Spleen (tissue), 11 donors: ENCODE measurements at regions not wholly inside any gene's neighbourhood (a gene's known extent, or its start where the extent isn't known, plus 50 kb on each side); places are given as distances from the start of the nearest gene placed in this dataset.
A peak's percentile ranks its signal among the peaks of the same experiment; 100 is the strongest.
"Not testable (repeated sequence)": the region's sequence is repeated elsewhere in the genome, so short reads cannot be mapped to it uniquely, and the experiment has no call there.

Source experiments
- DNase-seq: peaks from one replicate; pipeline ENCODE4 v3.0.0-alpha.2; 2020
- H3K27ac ChIP-seq, 8 donors: fragments of 200-600 bp; sonication (generic) in 7 of 8; 1 replicate in 4 of 8; 2 replicates in 4 of 8; pipeline versions ENCODE4 v1.5.0 to v1.8.0; 2016 to 2021; ENCODE audit warnings: inconsistent platforms in 4 of 8, mild to moderate bottlenecking in 4 of 8, moderate library complexity in 1 of 8
- H3K27me3 ChIP-seq, 7 donors: fragments of 200-600 bp; sonication (generic) in 6 of 7; replicated peaks in 1 of 7; 1 replicate in 4 of 7; 2 replicates in 3 of 7; pipeline versions ENCODE4 v1.5.0 to v1.8.0; 2016 to 2021; ENCODE audit warnings: inconsistent platforms in 3 of 7, mild to moderate bottlenecking in 1 of 7
- H3K36me3 ChIP-seq, 6 donors: fragments of 200-600 bp; sonication (generic) in 5 of 6; 1 replicate in 4 of 6; 2 replicates in 2 of 6; pipeline versions ENCODE4 v1.5.0 to v1.8.0; 2016 to 2021; ENCODE audit warnings: inconsistent platforms in 2 of 6
- H3K4me1 ChIP-seq, 6 donors: fragments of 200-600 bp; sonication (generic) in 5 of 6; 1 replicate in 3 of 6; 2 replicates in 3 of 6; pipeline versions ENCODE4 v1.5.0 to v1.8.0; 2016 to 2021; ENCODE audit warnings: inconsistent platforms in 3 of 6
- H3K4me3 ChIP-seq, 8 donors: fragments of 200-600 bp; sonication (generic) in 7 of 8; 1 replicate in 4 of 8; 2 replicates in 4 of 8; pipeline versions ENCODE4 v1.5.0 to v1.8.0; 2016 to 2021; ENCODE audit warnings: inconsistent platforms in 4 of 8, mild to moderate bottlenecking in 4 of 8, moderate library complexity in 2 of 8
- H3K9me3 ChIP-seq, 8 donors: fragments of 200-600 bp; sonication (generic) in 7 of 8; 1 replicate in 4 of 8; 2 replicates in 4 of 8; pipeline versions ENCODE4 v1.5.0 to v1.8.0; 2016 to 2021; ENCODE audit warnings: inconsistent platforms in 4 of 8
- CTCF ChIP-seq, 11 experiments: fragments of 200-600 bp in 7 of 11; fragments of 450-650 bp in 4 of 11; sonication (generic) in 4 of 11; IDR thresholded peaks in 8 of 11; conservative IDR thresholded peaks in 3 of 11; 1 replicate in 7 of 11; 2 replicates in 4 of 11; pipeline versions ENCODE4 v1.4.0 to v1.8.0; 2016 to 2021; ENCODE audit warnings: antibody characterized with exemption in 11 of 11, inconsistent platforms in 4 of 11, mild to moderate bottlenecking in 1 of 11
- POLR2AphosphoS5 ChIP-seq, 3 donors: sonication (generic); formaldehyde crosslinking; IDR thresholded peaks; one replicate each; pipeline ENCODE4 v1.5.1; 2017; ENCODE audit warnings: antibody characterized with exemption in 3 of 3
- WGBS, 5 donors: extraction: QIAGEN DNeasy Blood & Tissue Kit in 3 of 5; methylation state at CpG; one replicate each; pipeline versions ENCODE4 v1.1.5 to v1.1.7; 2013 to 2018; 5-methylcytosine and 5-hydroxymethylcytosine counted together
- intact Hi-C: fragments of 100-400 bp; cut with DNase I; formaldehyde crosslinking; loops from one replicate; pipeline ENCODE4 v1.15.0; 2023; ENCODE audit warnings: low total_unique reads
- donor health status: healthy with polysubstance abuse.
- donor health status: DM: no; HTN: no; CAD: no; lungs with moderate emphysema.
- donor health status: DM: no; HTN: no; CAD: no.
- donor health status: Bipolar disorder and iron deficiency.
- donor health status: healthy.
- donor health status: DM: no; HTN: no; CAD: no.
- donor health status: DM: yes; HTN: yes; CAD: no.

DNA sequence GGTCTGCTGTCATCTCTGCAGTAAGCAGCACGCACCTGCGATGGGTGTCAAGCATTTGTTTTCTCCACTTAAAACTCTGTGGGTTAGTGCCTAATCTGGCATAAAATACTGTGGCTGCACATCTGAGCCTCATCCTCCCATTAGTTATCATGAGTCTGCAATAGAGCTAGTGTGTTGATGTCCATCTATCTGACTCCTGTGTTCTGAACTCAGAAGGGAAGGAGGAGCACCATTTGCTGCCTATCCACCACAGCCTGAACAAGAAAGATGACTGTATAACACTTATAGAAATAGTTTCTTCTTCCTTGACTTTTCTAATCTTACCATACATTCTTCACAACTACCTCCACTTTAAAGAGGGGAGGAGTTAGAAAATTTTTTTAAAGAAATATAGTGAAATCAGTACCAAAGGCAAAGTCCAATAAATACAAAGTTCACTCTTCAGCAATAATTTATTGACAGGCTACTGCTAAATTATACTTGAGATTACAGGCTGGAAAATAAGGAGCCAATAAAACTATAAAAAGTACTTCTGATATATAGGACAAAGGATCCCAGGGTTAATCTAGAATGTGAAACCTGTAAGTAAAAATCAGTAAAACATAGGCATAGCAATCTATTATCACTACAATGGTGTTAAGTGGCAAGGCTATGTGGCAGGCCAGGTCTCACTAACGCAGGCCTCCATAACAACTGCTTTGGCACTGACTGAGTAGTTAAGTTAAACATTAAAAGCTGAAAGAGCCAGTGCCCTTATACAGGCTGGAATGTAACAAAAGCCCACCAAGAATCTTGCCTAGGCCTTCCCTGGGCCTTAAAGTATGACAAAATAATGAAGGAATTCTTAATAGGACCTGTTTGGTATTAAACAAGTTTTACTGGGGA lies 70.2 kb downstream of the LGALS9C start:
- H3K27me3 ChIP-seq, intact Hi-C loops, DNase-seq, H3K9me3 ChIP-seq, H3K27ac ChIP-seq, H3K4me3 ChIP-seq, H3K4me1 ChIP-seq, H3K36me3 ChIP-seq: not testable (repeated sequence)
- 89 to 100% (median 97%) methylated on average over 2 to 3 of the region's 3 CpGs; no CpG with 5 or more reads in 1 of the 5 donors for WGBS, 5 donors

GRCh38 chr17:18557086-18557485 lies 80.5 kb downstream of the LGALS9C start:
- H3K27me3 ChIP-seq, H3K27ac ChIP-seq, H3K4me1 ChIP-seq, intact Hi-C loops, DNase-seq, H3K4me3 ChIP-seq, H3K36me3 ChIP-seq, H3K9me3 ChIP-seq: not testable (repeated sequence)
- 70 to 87% (median 84%) methylated on average over 2 to 4 of the region's 4 CpGs for WGBS, 5 donors

- DNase-seq = peak; percentile 73
- peak in 1 of 3 donors; percentile 58 for TF ChIP-seq POLR2AphosphoS5 (IDR thresholded peaks at IDR 0.05)
- WGBS, 5 donors = 58 to 77% (median 61%) methylated on average over 10 to 14 of the region's 16 CpGs
- H3K36me3 ChIP-seq, intact Hi-C loops, H3K9me3 ChIP-seq, H3K27ac ChIP-seq, H3K27me3 ChIP-seq: not testable (repeated sequence)
- Histone ChIP-seq H3K4me1 (peaks cover 0 to 16% (median 0%) of the 10 kb centered on the region in 6 donors), H3K4me3 (peak overlapping the region in 1 of 8 donors; percentile 37)
Measured at GRCh38 chr17:18563381-18564098, 80.7 kb downstream of the TBC1D28 start.

DNA sequence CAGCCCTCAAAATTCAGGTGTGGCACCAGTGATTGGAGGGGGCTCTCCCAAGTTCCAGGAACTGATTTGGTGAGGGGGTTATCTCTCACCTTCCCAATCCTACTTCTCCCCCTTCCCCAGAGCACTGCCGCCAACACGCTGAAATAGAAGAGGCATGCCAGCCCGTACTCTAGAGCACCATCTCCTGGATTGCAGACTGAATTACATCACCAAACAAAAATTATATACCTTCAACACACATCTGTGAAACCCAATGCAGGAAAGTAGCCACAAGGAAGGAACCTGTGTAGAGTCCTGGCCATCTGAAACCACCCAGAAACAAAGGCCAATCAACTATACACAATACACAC lies 80.1 kb downstream of the TBC1D28 start:
- H3K27ac ChIP-seq, H3K36me3 ChIP-seq, intact Hi-C loops, H3K27me3 ChIP-seq, DNase-seq, H3K9me3 ChIP-seq: not testable (repeated sequence)
- Histone ChIP-seq H3K4me3 (peak overlapping the region in 1 of 8 donors; percentile 37), H3K4me1 (peaks cover 0 to 16% (median 0%) of the 10 kb centered on the region in 6 donors)
- WGBS, 5 donors = 4 to 33% (median 7%) methylated on average over 3 of the region's 3 CpGs
- TF ChIP-seq CTCF (IDR thresholded peaks at IDR 0.05 in 8 of 11, conservative IDR thresholded peaks at IDR 0.05 in 3 of 11) = peak in 10 of 11 experiments; percentile 16 to 67 (median 56)

- DNase-seq, H3K9me3 ChIP-seq, H3K27ac ChIP-seq, intact Hi-C loops, H3K4me3 ChIP-seq, H3K36me3 ChIP-seq, H3K27me3 ChIP-seq: not testable (repeated sequence)
- peaks cover 0 to 13% (median 0%) of the 10 kb centered on the region in 6 donors for H3K4me1 ChIP-seq
- WGBS, 5 donors = 74 to 88% (median 83%) methylated on average over 10 to 15 of the region's 17 CpGs
Measured at GRCh38 chr17:18568108-18568995, 75.8 kb downstream of the TBC1D28 start.

GRCh38 chr17:18569489-18569913 lies 74.7 kb downstream of the TBC1D28 start:
- H3K27ac ChIP-seq, H3K27me3 ChIP-seq, H3K4me3 ChIP-seq, DNase-seq, H3K4me1 ChIP-seq, H3K36me3 ChIP-seq, intact Hi-C loops, H3K9me3 ChIP-seq: not testable (repeated sequence)
- 16 to 46% (median 27%) methylated on average over 5 of the region's 8 CpGs for WGBS, 5 donors

GRCh38 chr17:18572536-18572935 lies 71.7 kb downstream of the TBC1D28 start:
- 96 to 98% (median 97%) methylated on average over 11 to 23 of the region's 23 CpGs for WGBS, 5 donors
- H3K4me3 ChIP-seq, H3K9me3 ChIP-seq, H3K36me3 ChIP-seq, H3K4me1 ChIP-seq, H3K27me3 ChIP-seq, DNase-seq, intact Hi-C loops, H3K27ac ChIP-seq: not testable (repeated sequence)

GRCh38 chr17:18574137-18574536 lies 70.1 kb downstream of the TBC1D28 start:
- H3K9me3 ChIP-seq, DNase-seq, H3K27me3 ChIP-seq, H3K36me3 ChIP-seq, H3K4me1 ChIP-seq, intact Hi-C loops, H3K4me3 ChIP-seq: not testable (repeated sequence)
- peak overlapping the region in 3 of 8 donors; percentile 62 to 70 (median 69) for H3K27ac ChIP-seq
- 54 to 77% (median 61%) methylated on average over 2 of the region's 2 CpGs for WGBS, 5 donors
